ENCODE measurements at regions not wholly inside any gene's neighbourhood (a gene's known extent, or its start where the extent isn't known, plus 50 kb on each side); places are given as distances from the start of the nearest gene placed in this dataset.

GRCh38 chr3:106593381-106593780, 724.6 kb upstream of the CBLB start:
- TF ChIP-seq CTCF (IDR thresholded peaks at IDR 0.05) (no peak), EZH2 (IDR thresholded peaks at IDR 0.05) (no peak), EZH2phosphoT487 (IDR thresholded peaks at IDR 0.05) (no peak)

Data from neural progenitor cell (in vitro differentiated cells).